Testis (tissue), 2 donors: ENCODE measurements at regions not wholly inside any gene's neighbourhood (a gene's known extent, or its start where the extent isn't known, plus 50 kb on each side); places are given as distances from the start of the nearest gene placed in this dataset.

ENCODE experiments used
- CTCF ChIP-seq, 3 experiments: fragments of 450-650 bp in 2 of 3; fragments of 200-600 bp in 1 of 3; sonication (generic) in 1 of 3; IDR thresholded peaks; one replicate each; pipeline ENCODE4 v1.5.1; 2016 to 2019; ENCODE audit warnings: antibody characterized with exemption in 3 of 3, mild to moderate bottlenecking in 2 of 3, moderate library complexity in 1 of 3
- POLR2A ChIP-seq: fragments of 450-650 bp; IDR thresholded peaks from one replicate; pipeline ENCODE4 v1.6.1; 2017; ENCODE audit warnings: antibody characterized with exemption, mild to moderate bottlenecking, moderate library complexity

- TF ChIP-seq CTCF (IDR thresholded peaks at IDR 0.05): no peak
- no peak for TF ChIP-seq POLR2A
Observed at GRCh38 chr9:107102011-107102410, 181.1 kb upstream of the RAD23B start.
